Astrocyte of the spinal cord (primary cell): ENCODE measurements at regions not wholly inside any gene's neighbourhood (a gene's known extent, or its start where the extent isn't known, plus 50 kb on each side); places are given as distances from the start of the nearest gene placed in this dataset.
A peak's percentile ranks its signal among the peaks of the same experiment; 100 is the strongest.
"Not testable (repeated sequence)": the region's sequence is repeated elsewhere in the genome, so short reads cannot be mapped to it uniquely, and the experiment has no call there.

Experiments
- DNase-seq: peaks from one replicate; pipeline ENCODE4 v3.0.0; 2011; ENCODE audit warnings: low read depth, low spot score
- H3K4me3 ChIP-seq: 2 replicates; pipeline ENCODE4 v1.5.1; 2011; ENCODE audit warnings: low read depth, mild to moderate bottlenecking, low read length, moderate library complexity
- in situ Hi-C: cut with HindIII; loops from 2 replicates; pipeline ENCODE4 v1.10.0; 2017; ENCODE audit warnings: low sequenced_read_pairs
- TF ChIP-seq, protein P1 (sequence below): IDR thresholded peaks from 2 replicates; pipeline ENCODE4 v1.5.1; 2012; ENCODE audit warnings: low read depth, mild to moderate bottlenecking, low read length, inconsistent platforms

DNA sequence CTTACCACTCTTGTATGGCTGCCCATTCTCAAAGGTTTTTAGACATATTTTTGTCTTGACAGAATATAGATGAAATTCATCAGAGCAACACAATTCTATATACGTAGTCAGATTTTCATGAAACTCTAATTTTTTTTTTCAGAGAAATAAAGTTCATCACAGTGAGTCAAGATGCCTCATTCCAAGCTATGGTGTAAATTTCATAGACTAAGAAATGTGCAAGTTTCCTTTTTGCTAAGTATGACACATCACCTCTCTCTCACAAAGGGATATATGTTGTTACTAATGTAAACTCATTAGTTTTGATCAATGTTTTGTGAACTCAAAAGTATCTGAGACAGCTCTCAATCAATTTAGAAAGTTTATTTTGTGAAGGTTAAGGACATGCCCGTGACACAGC, 60.4 kb upstream of the ATXN3L start:
- DNase-seq: peak; percentile 39
- in situ Hi-C loops: no loop called here
- no peak overlapping the region for H3K4me3 ChIP-seq
- TF ChIP-seq, protein P1, sequence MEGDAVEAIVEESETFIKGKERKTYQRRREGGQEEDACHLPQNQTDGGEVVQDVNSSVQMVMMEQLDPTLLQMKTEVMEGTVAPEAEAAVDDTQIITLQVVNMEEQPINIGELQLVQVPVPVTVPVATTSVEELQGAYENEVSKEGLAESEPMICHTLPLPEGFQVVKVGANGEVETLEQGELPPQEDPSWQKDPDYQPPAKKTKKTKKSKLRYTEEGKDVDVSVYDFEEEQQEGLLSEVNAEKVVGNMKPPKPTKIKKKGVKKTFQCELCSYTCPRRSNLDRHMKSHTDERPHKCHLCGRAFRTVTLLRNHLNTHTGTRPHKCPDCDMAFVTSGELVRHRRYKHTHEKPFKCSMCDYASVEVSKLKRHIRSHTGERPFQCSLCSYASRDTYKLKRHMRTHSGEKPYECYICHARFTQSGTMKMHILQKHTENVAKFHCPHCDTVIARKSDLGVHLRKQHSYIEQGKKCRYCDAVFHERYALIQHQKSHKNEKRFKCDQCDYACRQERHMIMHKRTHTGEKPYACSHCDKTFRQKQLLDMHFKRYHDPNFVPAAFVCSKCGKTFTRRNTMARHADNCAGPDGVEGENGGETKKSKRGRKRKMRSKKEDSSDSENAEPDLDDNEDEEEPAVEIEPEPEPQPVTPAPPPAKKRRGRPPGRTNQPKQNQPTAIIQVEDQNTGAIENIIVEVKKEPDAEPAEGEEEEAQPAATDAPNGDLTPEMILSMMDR: no peak

- DNase-seq, H3K4me3 ChIP-seq, in situ Hi-C loops: not testable (repeated sequence)
Observed at GRCh38 chrX:13378562-13379518, 59.0 kb upstream of the ATXN3L start.

GRCh38 chrX:13377550-13377934, 57.7 kb upstream of the ATXN3L start:
- in situ Hi-C loops: no loop called here
- TF ChIP-seq, protein P1: no peak
- DNase-seq: peak; percentile 84
- H3K4me3 ChIP-seq: no peak overlapping the region

- in situ Hi-C loops: no loop called here
- no peak overlapping the region for H3K4me3 ChIP-seq
Observed at GRCh38 chrX:13376857-13377549, 57.1 kb upstream of the ATXN3L start.

GRCh38 chrX:13375596-13375995, 55.7 kb upstream of the ATXN3L start:
- H3K4me3 ChIP-seq, DNase-seq, in situ Hi-C loops: not testable (repeated sequence)

More at GRCh38 chrX:13376857-13377549, 57.1 kb upstream of the ATXN3L start:
- TF ChIP-seq, protein P1: no peak
- DNase-seq: peak; percentile 96

DNA sequence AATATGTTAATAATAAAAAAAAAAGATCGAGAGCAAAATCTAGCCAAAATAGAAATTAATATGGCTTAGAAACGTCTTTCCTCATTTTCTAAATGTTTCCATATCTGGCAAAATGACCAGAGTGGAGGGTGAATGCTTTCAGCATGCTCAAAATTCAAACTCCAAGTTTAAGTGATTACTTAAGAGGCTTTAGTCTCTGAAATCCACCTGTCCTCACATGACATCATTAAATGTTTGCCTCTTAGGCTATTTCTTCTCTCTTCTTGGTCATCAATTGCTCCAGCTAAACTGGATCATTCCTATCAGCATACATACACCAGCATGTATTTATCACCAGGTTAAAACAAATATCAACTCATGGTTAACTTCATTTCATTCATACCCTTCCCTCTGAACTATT, 54.5 kb upstream of the ATXN3L start:
- in situ Hi-C loops: no loop called here
- H3K4me3 ChIP-seq: no peak overlapping the region
- TF ChIP-seq, protein P1: no peak
- no peak for DNase-seq

DNA sequence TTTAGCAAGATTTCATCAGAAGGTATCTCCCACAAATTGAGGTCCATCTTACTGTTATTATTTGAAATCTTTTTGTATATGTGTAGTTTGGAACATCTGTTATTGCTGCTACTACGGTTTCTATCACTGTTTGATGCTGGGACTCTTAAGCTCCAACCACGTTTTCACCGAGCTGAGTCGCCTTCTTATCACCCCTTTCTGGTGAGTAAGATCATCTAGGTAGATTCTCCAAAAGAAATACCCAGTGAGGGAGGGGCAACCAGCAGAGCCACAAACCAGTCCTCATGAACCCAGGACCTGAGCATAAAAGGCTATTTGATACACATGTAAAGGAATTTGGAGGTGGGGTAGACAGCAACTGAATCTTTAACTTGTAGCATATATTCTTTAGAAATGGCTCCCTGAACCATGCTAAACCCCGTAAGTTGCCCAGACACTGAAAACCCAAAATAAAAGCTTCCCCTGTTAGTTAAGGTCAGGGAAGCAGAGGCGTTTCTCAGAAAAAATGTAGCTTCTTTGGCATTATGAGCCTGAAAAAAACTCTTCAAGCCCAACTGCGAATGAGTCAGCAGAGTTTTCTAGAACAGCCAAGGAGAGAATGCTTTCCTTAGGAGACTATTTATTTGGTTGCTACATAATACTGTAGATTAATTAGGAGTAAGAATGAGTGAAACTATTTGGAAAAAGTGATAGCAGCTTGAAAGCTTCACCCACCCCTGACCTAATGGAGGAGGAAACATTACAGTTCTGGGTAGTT, 53.8 kb upstream of the ATXN3L start:
- DNase-seq: peak; percentile 79
- in situ Hi-C loops: no loop called here
- no peak overlapping the region for H3K4me3 ChIP-seq
- TF ChIP-seq, protein P1: no peak
